Spleen (tissue), 11 donors: ENCODE measurements at regions not wholly inside any gene's neighbourhood (a gene's known extent, or its start where the extent isn't known, plus 50 kb on each side); places are given as distances from the start of the nearest gene placed in this dataset.

Experiments used
- DNase-seq: peaks from one replicate; pipeline ENCODE4 v3.0.0-alpha.2; 2020
- H3K27ac ChIP-seq, 8 donors: fragments of 200-600 bp; sonication (generic) in 7 of 8; 1 replicate in 4 of 8; 2 replicates in 4 of 8; pipeline versions ENCODE4 v1.5.0 to v1.8.0; 2016 to 2021; ENCODE audit warnings: inconsistent platforms in 4 of 8, mild to moderate bottlenecking in 4 of 8, moderate library complexity in 1 of 8
- H3K27me3 ChIP-seq, 7 donors: fragments of 200-600 bp; sonication (generic) in 6 of 7; replicated peaks in 1 of 7; 1 replicate in 4 of 7; 2 replicates in 3 of 7; pipeline versions ENCODE4 v1.5.0 to v1.8.0; 2016 to 2021; ENCODE audit warnings: inconsistent platforms in 3 of 7, mild to moderate bottlenecking in 1 of 7
- H3K36me3 ChIP-seq, 6 donors: fragments of 200-600 bp; sonication (generic) in 5 of 6; 1 replicate in 4 of 6; 2 replicates in 2 of 6; pipeline versions ENCODE4 v1.5.0 to v1.8.0; 2016 to 2021; ENCODE audit warnings: inconsistent platforms in 2 of 6
- H3K4me1 ChIP-seq, 6 donors: fragments of 200-600 bp; sonication (generic) in 5 of 6; 1 replicate in 3 of 6; 2 replicates in 3 of 6; pipeline versions ENCODE4 v1.5.0 to v1.8.0; 2016 to 2021; ENCODE audit warnings: inconsistent platforms in 3 of 6
- H3K4me3 ChIP-seq, 8 donors: fragments of 200-600 bp; sonication (generic) in 7 of 8; 1 replicate in 4 of 8; 2 replicates in 4 of 8; pipeline versions ENCODE4 v1.5.0 to v1.8.0; 2016 to 2021; ENCODE audit warnings: inconsistent platforms in 4 of 8, mild to moderate bottlenecking in 4 of 8, moderate library complexity in 2 of 8
- H3K9me3 ChIP-seq, 8 donors: fragments of 200-600 bp; sonication (generic) in 7 of 8; 1 replicate in 4 of 8; 2 replicates in 4 of 8; pipeline versions ENCODE4 v1.5.0 to v1.8.0; 2016 to 2021; ENCODE audit warnings: inconsistent platforms in 4 of 8
- CTCF ChIP-seq, 11 experiments: fragments of 200-600 bp in 7 of 11; fragments of 450-650 bp in 4 of 11; sonication (generic) in 4 of 11; IDR thresholded peaks in 8 of 11; conservative IDR thresholded peaks in 3 of 11; 1 replicate in 7 of 11; 2 replicates in 4 of 11; pipeline versions ENCODE4 v1.4.0 to v1.8.0; 2016 to 2021; ENCODE audit warnings: antibody characterized with exemption in 11 of 11, inconsistent platforms in 4 of 11, mild to moderate bottlenecking in 1 of 11
- POLR2A ChIP-seq, 3 donors: fragments of 450-650 bp; IDR thresholded peaks; one replicate each; pipeline ENCODE4 v1.5.1; 2017; ENCODE audit warnings: antibody characterized with exemption in 3 of 3, mild to moderate bottlenecking in 1 of 3
- POLR2AphosphoS5 ChIP-seq, 3 donors: sonication (generic); formaldehyde crosslinking; IDR thresholded peaks; one replicate each; pipeline ENCODE4 v1.5.1; 2017; ENCODE audit warnings: antibody characterized with exemption in 3 of 3
- WGBS, 5 donors: extraction: QIAGEN DNeasy Blood & Tissue Kit in 3 of 5; methylation state at CpG; one replicate each; pipeline versions ENCODE4 v1.1.5 to v1.1.7; 2013 to 2018; 5-methylcytosine and 5-hydroxymethylcytosine counted together
- intact Hi-C: fragments of 100-400 bp; cut with DNase I; formaldehyde crosslinking; loops from one replicate; pipeline ENCODE4 v1.15.0; 2023; ENCODE audit warnings: low total_unique reads
- donor health status: healthy with polysubstance abuse.
- donor health status: DM: no; HTN: no; CAD: no; lungs with moderate emphysema.
- donor health status: DM: no; HTN: no; CAD: no.
- donor health status: Bipolar disorder and iron deficiency.
- donor health status: healthy.
- donor health status: DM: no; HTN: no; CAD: no.
- donor health status: DM: yes; HTN: yes; CAD: no.

- DNase-seq, result no peak
- no peak overlapping the region for H3K4me3 ChIP-seq
- TF ChIP-seq CTCF (IDR thresholded peaks at IDR 0.05 in 8 of 11, conservative IDR thresholded peaks at IDR 0.05 in 3 of 11) (no peak), POLR2AphosphoS5 (IDR thresholded peaks at IDR 0.05) (no peak), POLR2A (IDR thresholded peaks at IDR 0.05) (no peak)
- WGBS, 5 donors, result 61 to 91% (median 87%) methylated on average over 2 of the region's 2 CpGs
- H3K4me1 ChIP-seq, result no peaks in the 10 kb centered on the region
- intact Hi-C loops, result no loop called here
- peaks cover 0 to 4% (median 0%) of the 10 kb centered on the region in 8 donors for H3K9me3 ChIP-seq
- H3K27me3 ChIP-seq, result no peaks in the 10 kb centered on the region
- no peak overlapping the region for H3K27ac ChIP-seq
- H3K36me3 ChIP-seq, result no peaks in the 10 kb centered on the region
Measured at GRCh38 chr3:146970236-146970635, 365.1 kb upstream of the PLSCR5 start.

DNA sequence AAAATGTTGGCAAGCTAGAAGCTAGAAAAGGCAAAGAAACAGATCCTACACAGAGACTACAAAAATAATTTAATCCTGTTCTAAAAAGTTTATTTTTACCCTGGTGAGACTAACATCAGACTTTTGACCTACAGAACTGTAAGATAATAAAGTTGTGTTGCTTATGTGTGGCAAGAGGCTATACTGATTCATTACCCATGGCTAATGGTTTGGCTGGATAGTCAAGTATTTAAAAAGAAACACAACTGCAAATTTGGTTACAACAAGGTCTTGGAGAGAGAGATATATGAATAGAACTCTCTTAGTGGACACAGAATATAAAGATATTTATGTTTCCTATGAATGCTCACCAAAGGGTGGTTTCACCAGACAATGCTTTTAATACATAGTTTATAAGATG, 364.2 kb upstream of the PLSCR5 start:
- intact Hi-C loops, result no loop called here
- TF ChIP-seq CTCF (IDR thresholded peaks at IDR 0.05 in 8 of 11, conservative IDR thresholded peaks at IDR 0.05 in 3 of 11) (no peak), POLR2A (IDR thresholded peaks at IDR 0.05) (no peak), POLR2AphosphoS5 (IDR thresholded peaks at IDR 0.05) (no peak)

GRCh38 chr3:146968204-146968651, 363.1 kb upstream of the PLSCR5 start:
- TF ChIP-seq CTCF (IDR thresholded peaks at IDR 0.05 in 8 of 11, conservative IDR thresholded peaks at IDR 0.05 in 3 of 11) (no peak), POLR2A (IDR thresholded peaks at IDR 0.05) (no peak), POLR2AphosphoS5 (IDR thresholded peaks at IDR 0.05) (no peak)
- DNase-seq, result no peak
- H3K36me3 ChIP-seq, result no peaks in the 10 kb centered on the region
- H3K4me1 ChIP-seq, result no peaks in the 10 kb centered on the region
- no peak overlapping the region for H3K4me3 ChIP-seq
- no peaks in the 10 kb centered on the region for H3K27me3 ChIP-seq
- peaks cover 0 to 4% (median 0%) of the 10 kb centered on the region in 8 donors for H3K9me3 ChIP-seq
- intact Hi-C loops, result no loop called here
- 41 to 60% (median 46%) methylated on average over 1 of the region's 1 CpG for WGBS, 5 donors
- no peak overlapping the region for H3K27ac ChIP-seq

More for the DNA sequence above, 364.2 kb upstream of the PLSCR5 start:
- Histone ChIP-seq H3K27me3 (no peaks in the 10 kb centered on the region), H3K4me1 (no peaks in the 10 kb centered on the region), H3K27ac (no peak overlapping the region), H3K9me3 (peaks cover 0 to 4% (median 0%) of the 10 kb centered on the region in 8 donors), H3K4me3 (no peak overlapping the region), H3K36me3 (no peaks in the 10 kb centered on the region)
- no peak for DNase-seq

- no peaks in the 10 kb centered on the region for H3K27me3 ChIP-seq
- H3K4me1 ChIP-seq, result no peaks in the 10 kb centered on the region
- no peaks in the 10 kb centered on the region for H3K36me3 ChIP-seq
- intact Hi-C loops, result no loop called here
- no peak for TF ChIP-seq POLR2AphosphoS5 (IDR thresholded peaks at IDR 0.05)
- TF ChIP-seq CTCF (IDR thresholded peaks at IDR 0.05 in 8 of 11, conservative IDR thresholded peaks at IDR 0.05 in 3 of 11), result no peak
- no peak for TF ChIP-seq POLR2A (IDR thresholded peaks at IDR 0.05)
- H3K9me3 ChIP-seq, result peaks cover 0 to 4% (median 0%) of the 10 kb centered on the region in 8 donors
- DNase-seq, result no peak
- no peak overlapping the region for H3K4me3 ChIP-seq
- H3K27ac ChIP-seq, result no peak overlapping the region
Measured at GRCh38 chr3:146967783-146968182, 362.6 kb upstream of the PLSCR5 start.
